ENCODE measurements at regions not wholly inside any gene's neighbourhood (a gene's known extent, or its start where the extent isn't known, plus 50 kb on each side); places are given as distances from the start of the nearest gene placed in this dataset.
"Not testable (repeated sequence)": the region's sequence is repeated elsewhere in the genome, so short reads cannot be mapped to it uniquely, and the experiment has no call there.

DNA sequence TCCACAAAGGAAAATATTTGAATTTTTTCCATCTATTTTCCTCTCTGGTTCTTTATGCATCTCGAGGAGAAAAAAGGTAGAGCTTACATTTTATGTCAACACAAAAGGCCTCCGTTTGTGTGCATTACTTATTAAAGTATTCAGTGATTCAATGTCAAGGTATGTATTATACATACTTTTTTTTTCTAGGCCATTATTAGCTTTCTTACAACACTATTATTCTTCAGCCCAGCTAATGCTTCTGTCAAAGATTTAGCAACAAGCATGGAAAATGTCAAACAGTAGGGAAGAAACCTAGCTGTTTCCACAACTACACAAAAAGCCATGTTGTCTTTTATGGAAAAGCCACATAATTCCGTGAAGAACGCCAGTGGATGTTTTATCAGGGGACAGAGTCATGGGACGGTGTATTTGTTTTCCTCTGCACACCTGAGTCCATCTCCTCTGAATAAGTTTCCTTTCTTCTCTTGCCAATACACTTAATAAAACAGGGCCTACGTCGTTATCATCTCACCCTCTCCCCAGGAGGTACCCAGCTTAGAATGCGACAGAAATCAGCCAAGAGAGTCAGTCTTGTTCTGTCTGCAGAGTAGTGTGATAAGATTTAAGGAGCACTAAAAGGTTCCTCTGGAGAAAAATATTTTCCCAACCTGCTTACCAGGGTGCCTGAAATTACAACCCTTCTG lies 209.7 kb upstream of the AUTS2 start:
- no peak for DNase-seq

DNA sequence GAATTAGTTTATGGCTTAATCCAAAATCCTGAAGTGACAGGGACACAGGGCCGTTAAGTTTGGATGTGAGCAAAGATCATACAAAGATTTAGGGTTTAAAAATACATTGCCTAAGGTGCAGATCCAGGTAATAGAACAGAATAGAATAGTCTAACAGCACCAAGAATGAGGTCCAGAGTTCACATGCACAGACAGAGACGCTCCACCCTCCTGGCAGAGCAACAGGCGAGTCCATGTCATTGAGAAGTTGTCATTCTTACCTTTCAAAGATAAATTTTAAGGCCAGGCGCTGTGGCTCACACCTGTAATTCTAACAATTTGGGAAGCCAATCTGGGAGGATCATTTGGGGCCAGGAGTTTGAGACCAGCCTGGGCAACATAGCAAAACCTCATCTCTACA lies 209.1 kb upstream of the AUTS2 start:
- no peak for DNase-seq

GRCh38 chr7:69393912-69394311 lies 204.4 kb upstream of the AUTS2 start:
- DNase-seq: not testable (repeated sequence)

GRCh38 chr7:69395061-69395714 lies 203.1 kb upstream of the AUTS2 start:
- no peak for DNase-seq

DNA sequence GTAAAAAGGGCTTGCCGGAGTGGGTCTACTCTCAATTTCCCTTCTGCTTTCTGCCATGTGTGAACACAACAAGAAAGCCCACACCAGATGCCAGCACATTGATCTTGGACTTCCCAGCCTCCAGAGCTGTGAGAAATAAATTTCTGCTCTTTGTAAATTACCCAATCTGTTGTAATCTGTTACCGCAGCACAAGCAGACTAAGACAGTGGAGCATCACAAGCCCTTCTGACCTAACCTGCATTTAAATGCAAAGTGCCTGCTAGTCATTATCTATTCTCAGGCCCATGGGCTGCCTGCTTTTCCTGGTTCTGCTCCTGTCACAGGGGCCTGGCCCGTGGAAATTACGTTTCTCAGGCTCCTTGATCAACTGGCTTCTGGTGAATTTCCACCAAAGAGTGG lies 199.3 kb upstream of the AUTS2 start:
- DNase-seq: no peak

DNA sequence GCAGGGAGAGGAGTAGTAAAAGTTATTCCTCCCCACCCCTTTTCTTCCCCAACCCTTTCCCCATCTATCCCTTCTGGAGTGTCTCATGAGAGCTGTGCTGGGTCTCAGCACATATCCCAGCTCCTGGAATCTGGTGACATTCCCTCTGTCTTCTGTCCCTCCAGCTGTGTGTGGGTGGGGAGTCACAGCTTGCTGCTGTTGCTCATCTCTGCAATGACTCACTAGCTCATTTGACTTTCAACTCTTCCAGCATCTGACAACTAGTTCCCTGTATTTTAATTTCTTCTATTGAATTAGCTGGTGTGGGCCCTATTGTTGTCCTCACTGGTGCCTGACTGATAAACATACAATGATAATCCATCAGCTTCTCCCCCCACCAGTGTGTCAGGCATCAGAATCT lies 198.9 kb upstream of the AUTS2 start:
- DNase-seq: no peak

GRCh38 chr7:69402696-69403095 lies 195.6 kb upstream of the AUTS2 start:
- no peak for DNase-seq

GRCh38 chr7:69403169-69403568 lies 195.1 kb upstream of the AUTS2 start:
- DNase-seq: no peak

DNA sequence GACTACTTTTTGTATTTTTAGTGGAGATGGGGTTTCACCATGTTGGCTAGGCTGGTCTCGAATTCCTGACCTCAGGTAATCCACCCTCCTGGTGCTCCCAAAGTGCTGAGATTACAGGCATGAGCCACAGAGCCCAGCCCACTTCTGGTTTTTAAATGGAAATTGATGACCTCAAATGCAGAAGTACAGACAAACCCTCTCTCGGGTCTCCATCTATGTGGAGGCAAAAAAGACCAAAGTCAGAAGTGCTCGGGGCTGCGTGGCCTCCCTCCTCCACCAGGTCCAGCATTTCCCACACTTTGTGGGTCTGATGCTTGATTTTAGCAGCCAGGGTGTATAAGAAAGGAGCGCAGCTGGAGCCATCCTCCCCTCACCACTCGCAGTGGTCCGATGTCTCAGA lies 187.3 kb upstream of the AUTS2 start:
- DNase-seq: no peak

DNA sequence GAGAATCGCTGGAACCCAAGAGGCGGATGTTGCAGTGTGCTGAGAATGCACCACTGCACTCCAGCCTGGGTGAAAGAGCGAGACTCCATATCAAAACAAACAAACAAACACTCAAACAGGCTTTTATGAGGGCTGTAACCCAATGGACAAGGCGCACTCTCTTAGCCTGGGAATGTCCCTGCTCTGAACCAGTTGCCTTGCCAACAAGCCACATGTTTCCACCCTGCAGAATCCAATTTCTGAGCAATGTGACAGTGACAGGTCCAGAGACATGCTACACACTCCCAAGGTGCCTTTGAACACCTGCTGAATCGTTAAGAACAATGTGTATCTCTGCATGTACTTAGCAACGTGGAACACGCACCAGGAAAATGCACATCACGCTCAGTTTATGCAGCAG lies 186.8 kb upstream of the AUTS2 start:
- no peak for DNase-seq

DNA sequence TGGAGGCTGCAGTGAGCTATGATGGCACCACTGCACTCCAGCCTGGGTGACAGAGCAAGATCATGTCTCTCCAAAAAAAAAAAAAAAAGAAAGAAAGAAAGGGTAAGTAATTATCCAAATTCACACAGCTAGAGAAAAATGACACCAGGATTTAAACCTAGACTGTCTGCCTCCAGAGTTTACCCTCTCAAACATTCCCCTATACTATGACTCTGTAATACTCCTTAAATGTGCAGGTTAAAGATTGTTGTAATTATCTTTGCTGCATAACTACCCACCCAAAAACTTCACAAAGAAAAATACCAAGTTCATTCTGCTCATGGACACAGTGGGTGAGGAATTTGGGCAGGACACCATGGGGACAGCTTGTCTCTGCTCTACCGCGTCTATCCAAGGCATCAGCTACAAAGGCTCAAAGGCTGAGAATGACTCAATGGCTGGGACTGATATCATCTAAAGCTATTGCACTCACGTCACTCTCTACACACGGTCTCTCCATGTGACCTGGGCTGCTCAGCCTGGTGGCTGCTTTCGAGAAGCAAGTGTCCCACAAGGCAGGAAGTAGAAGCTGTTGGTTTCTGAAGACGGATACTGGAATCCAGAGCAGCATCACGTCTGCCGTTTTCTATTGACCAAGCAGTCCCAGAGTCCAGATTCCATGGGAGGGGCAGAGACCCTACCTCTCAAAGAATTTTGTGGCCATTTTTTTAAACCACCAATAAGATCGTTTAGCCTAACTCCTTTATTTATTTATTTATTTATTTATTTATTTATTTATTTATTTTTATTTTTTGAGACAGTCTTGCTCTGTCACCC lies 185.7 kb upstream of the AUTS2 start:
- DNase-seq: peak; percentile 2 to 10

GRCh38 chr7:69414555-69414954 lies 183.7 kb upstream of the AUTS2 start:
- no peak for DNase-seq

DNA sequence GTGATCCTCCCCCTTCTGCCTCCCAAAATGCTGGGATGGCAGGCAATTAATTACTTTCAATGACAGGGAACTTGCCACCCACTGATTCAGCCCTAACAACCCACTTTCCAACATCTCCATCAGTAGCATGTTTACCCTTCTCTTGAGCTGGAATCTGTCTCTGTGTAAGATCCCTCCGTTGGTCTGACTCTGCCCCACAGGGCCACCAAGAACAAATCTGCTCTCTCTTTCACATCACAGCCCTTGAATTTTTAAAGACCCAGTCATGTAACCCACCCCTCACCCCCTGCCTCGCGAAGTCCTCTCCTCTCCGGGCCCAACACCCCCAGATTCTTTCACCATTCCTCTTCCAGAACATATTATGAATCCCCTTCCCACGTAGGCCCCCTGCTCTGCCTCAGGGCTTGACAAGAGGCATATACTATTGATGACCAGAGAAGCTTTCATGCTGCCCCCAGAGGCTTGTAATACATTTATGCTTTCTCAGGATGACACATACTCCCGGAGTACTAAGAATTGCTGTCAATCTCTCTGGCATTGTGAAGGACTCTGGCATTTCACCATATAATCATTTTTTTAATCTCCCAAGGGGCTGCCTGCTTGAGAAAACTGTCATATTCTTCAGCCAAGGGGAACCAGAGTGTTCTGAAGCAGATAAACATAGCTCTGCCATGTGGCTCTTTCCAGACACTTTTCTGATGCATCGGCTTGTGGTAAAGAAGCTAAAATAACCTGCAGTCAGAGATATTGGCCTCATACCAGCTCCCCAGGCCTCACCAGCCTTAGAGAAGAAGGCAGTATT lies 179.2 kb upstream of the AUTS2 start:
- DNase-seq: no peak

- no peak for DNase-seq
These were observed 178.3 kb upstream of the AUTS2 start for GRCh38 chr7:69419934-69420333.

- no peak for DNase-seq
These were observed 175.7 kb upstream of the AUTS2 start for GRCh38 chr7:69422574-69422985.

- DNase-seq: no peak
These were observed 171.6 kb upstream of the AUTS2 start for GRCh38 chr7:69426705-69427104.

- no peak for DNase-seq
These were observed 170.2 kb upstream of the AUTS2 start for GRCh38 chr7:69428089-69428488.

DNA sequence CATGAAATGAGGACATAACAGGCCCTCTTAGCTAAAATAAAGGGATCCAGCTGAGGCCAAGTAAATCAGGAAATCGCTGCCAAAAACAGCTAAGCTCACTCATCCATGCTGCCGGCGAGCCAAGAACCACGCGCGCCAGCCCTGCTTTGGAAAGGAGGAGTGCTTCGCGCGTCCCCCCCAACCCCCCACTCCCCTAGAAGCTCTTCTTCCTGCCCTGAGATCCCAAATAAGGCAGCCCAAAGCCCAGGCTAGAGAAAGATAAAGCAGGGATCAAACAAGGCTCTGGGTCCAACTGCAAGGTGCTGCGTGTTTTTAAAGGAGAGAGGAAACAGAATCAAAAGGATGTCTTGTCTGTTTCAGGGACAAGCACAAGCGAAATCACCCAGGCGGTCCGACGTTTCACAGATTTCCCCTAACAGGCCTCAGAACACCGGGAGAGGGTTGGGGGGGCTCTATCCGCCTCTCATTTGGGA lies 168.3 kb upstream of the AUTS2 start:
- DNase-seq: no peak

- no peak for DNase-seq
These were observed 167.8 kb upstream of the AUTS2 start for GRCh38 chr7:69430384-69431021.

DNA sequence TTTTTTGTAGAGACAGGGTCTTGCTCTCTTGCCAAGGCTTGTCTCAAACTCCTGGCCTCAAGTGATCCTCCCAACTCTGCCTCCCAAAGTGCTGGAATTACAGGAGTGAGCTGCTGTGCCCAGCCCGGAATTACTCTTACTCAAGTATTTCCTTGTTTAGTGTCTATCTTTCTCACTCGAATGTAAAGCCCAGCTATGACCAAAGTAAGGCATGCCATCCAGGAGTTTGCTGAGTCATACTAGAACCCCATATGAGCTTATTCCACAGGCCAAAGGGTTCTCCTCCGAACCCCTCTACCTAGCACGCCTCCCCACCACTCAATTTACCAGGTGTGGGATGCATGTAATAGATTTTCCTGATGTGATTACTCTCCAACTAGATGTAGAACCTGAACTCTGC lies 166.6 kb upstream of the AUTS2 start:
- DNase-seq: no peak

DNA sequence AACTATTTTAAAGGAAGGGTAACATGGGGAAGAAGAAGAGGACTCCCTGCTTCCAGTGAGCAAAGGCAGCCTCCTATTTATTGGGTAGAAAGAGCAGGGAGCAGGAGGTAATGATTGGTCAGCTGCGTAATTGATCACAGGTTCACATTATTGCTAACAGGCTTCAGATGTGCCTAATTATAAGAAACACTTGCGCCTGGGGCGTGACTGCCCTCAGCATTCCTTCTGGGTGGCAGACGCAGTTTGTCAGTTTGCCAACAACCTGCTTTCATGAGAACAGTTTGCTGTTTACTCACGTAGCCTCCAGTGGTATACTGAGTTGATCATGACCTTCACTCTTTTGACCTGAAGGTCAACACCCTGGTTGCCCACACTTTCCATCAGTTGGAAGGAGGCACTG lies 166.0 kb upstream of the AUTS2 start:
- DNase-seq: not testable (repeated sequence)

GRCh38 chr7:69433081-69433480 lies 165.2 kb upstream of the AUTS2 start:
- DNase-seq: no peak

Measured in CD4-positive, alpha-beta T cell treated with Interferon alpha-2 for 1 hour (primary cell).